Gastroesophageal sphincter (tissue), 4 donors: ENCODE measurements at regions not wholly inside any gene's neighbourhood (a gene's known extent, or its start where the extent isn't known, plus 50 kb on each side); places are given as distances from the start of the nearest gene placed in this dataset.

ENCODE experiments used
- ATAC-seq: fragments of 150-250 bp; one replicate; pipeline ENCODE4 v1.9.1; 2016; ENCODE audit warnings: mild to moderate bottlenecking, moderate library complexity
- H3K27ac ChIP-seq, 4 donors: fragments of 200-600 bp; sonication (generic) in 3 of 4; 1 replicate in 3 of 4; 2 replicates in 1 of 4; pipeline ENCODE4 v1.5.1; 2016 to 2019
- H3K27me3 ChIP-seq: fragments of 200-600 bp; sonication (generic); one replicate; pipeline ENCODE4 v1.5.1; 2019
- H3K36me3 ChIP-seq, 2 donors: fragments of 200-600 bp; sonication (generic); one replicate each; pipeline ENCODE4 v1.5.1; 2019; ENCODE audit warnings: control low read depth in 1 of 2
- H3K4me1 ChIP-seq, 3 donors: fragments of 200-600 bp; sonication (generic); 1 replicate in 2 of 3; 2 replicates in 1 of 3; pipeline ENCODE4 v1.5.1; 2016 to 2019; ENCODE audit warnings: control low read depth in 2 of 3
- H3K4me3 ChIP-seq, 2 donors: fragments of 200-600 bp; sonication (generic); one replicate each; pipeline ENCODE4 v1.5.1; 2019; ENCODE audit warnings: mild to moderate bottlenecking in 1 of 2, moderate library complexity in 1 of 2
- H3K9me3 ChIP-seq, 3 donors: fragments of 200-600 bp; sonication (generic); one replicate each; pipeline ENCODE4 v1.5.1; 2017 to 2019; ENCODE audit warnings: control low read depth in 2 of 3
- CTCF ChIP-seq, 4 experiments: fragments of 200-600 bp in 2 of 4; fragments of 450-650 bp in 2 of 4; sonication (generic) in 1 of 4; IDR thresholded peaks; one replicate each; pipeline ENCODE4 v1.5.1; 2017 to 2019; ENCODE audit warnings: antibody characterized with exemption in 4 of 4, mild to moderate bottlenecking in 2 of 4, moderate library complexity in 2 of 4
- EP300 ChIP-seq: sonication (generic); formaldehyde crosslinking; IDR thresholded peaks from one replicate; pipeline ENCODE4 v1.6.1; 2017; ENCODE audit warnings: antibody characterized with exemption, mild to moderate bottlenecking
- POLR2A ChIP-seq, 2 donors: fragments of 450-650 bp; IDR thresholded peaks; one replicate each; pipeline ENCODE4 v1.6.1; 2017; ENCODE audit warnings: antibody characterized with exemption in 2 of 2, mild to moderate bottlenecking in 2 of 2, moderate library complexity in 1 of 2
- POLR2AphosphoS5 ChIP-seq: sonication (generic); formaldehyde crosslinking; IDR thresholded peaks from one replicate; pipeline ENCODE4 v1.6.1; 2017; ENCODE audit warnings: antibody characterized with exemption
- WGBS, 2 donors: methylation state at CpG; one replicate each; pipeline ENCODE4 v1.1.5; 2018; ENCODE audit warnings: low coverage in 1 of 2; 5-methylcytosine and 5-hydroxymethylcytosine counted together

- H3K4me3 ChIP-seq, result no peak overlapping the region
- H3K36me3 ChIP-seq, result no peaks in the 10 kb centered on the region
- no peaks in the 10 kb centered on the region for H3K4me1 ChIP-seq
- H3K27me3 ChIP-seq, result no peaks in the 10 kb centered on the region
- no peaks in the 10 kb centered on the region for H3K9me3 ChIP-seq
- no peak for ATAC-seq
- no peak for TF ChIP-seq POLR2A (IDR thresholded peaks at IDR 0.05)
- no peak for TF ChIP-seq EP300
- TF ChIP-seq POLR2AphosphoS5, result no peak
- TF ChIP-seq CTCF (IDR thresholded peaks at IDR 0.05), result no peak
- no peak overlapping the region for H3K27ac ChIP-seq
- 77 to 82% methylated on average over 8 of the region's 8 CpGs for WGBS, 2 donors
Measured at GRCh38 chr1:217946511-217946910, 315.4 kb downstream of the SPATA17 start.

GRCh38 chr1:217948741-217949140 is 317.6 kb downstream of the SPATA17 start:
- Histone ChIP-seq H3K4me3 (no peak overlapping the region), H3K4me1 (no peaks in the 10 kb centered on the region), H3K27me3 (no peaks in the 10 kb centered on the region), H3K27ac (no peak overlapping the region), H3K36me3 (no peaks in the 10 kb centered on the region), H3K9me3 (no peaks in the 10 kb centered on the region)
- WGBS, 2 donors, result 43 to 47% methylated on average over 2 of the region's 2 CpGs
- TF ChIP-seq POLR2AphosphoS5 (no peak), CTCF (IDR thresholded peaks at IDR 0.05) (no peak), POLR2A (IDR thresholded peaks at IDR 0.05) (no peak), EP300 (no peak)
- no peak for ATAC-seq

- TF ChIP-seq POLR2A (IDR thresholded peaks at IDR 0.05) (no peak), POLR2AphosphoS5 (no peak), CTCF (IDR thresholded peaks at IDR 0.05) (no peak), EP300 (no peak)
- Histone ChIP-seq H3K27me3 (no peaks in the 10 kb centered on the region), H3K9me3 (peaks cover 0 to 11% (median 0%) of the 10 kb centered on the region in 3 donors), H3K4me3 (no peak overlapping the region), H3K4me1 (no peaks in the 10 kb centered on the region), H3K27ac (no peak overlapping the region), H3K36me3 (no peaks in the 10 kb centered on the region)
- ATAC-seq, result no peak
- WGBS, 2 donors, result 25 to 32% methylated on average over 2 of the region's 2 CpGs
Measured at GRCh38 chr1:217953330-217953729, 322.2 kb downstream of the SPATA17 start.

GRCh38 chr1:217953922-217954321 is 322.8 kb downstream of the SPATA17 start:
- H3K9me3 ChIP-seq, result peaks cover 0 to 15% (median 0%) of the 10 kb centered on the region in 3 donors
- no peaks in the 10 kb centered on the region for H3K27me3 ChIP-seq
- no peaks in the 10 kb centered on the region for H3K4me1 ChIP-seq
- H3K36me3 ChIP-seq, result no peaks in the 10 kb centered on the region
- TF ChIP-seq POLR2AphosphoS5 (no peak), CTCF (IDR thresholded peaks at IDR 0.05) (no peak)
- H3K4me3 ChIP-seq, result no peak overlapping the region
- no peak overlapping the region for H3K27ac ChIP-seq
- ATAC-seq, result no peak
- WGBS, 2 donors, result 58 to 82% methylated on average over 2 of the region's 2 CpGs

GRCh38 chr1:217955723-217956122 is 324.6 kb downstream of the SPATA17 start:
- H3K27me3 ChIP-seq, result no peaks in the 10 kb centered on the region
- peaks cover 0 to 15% (median 0%) of the 10 kb centered on the region in 3 donors for H3K9me3 ChIP-seq
- no peak overlapping the region for H3K27ac ChIP-seq
- H3K4me1 ChIP-seq, result no peaks in the 10 kb centered on the region
- H3K4me3 ChIP-seq, result no peak overlapping the region
- no peak for ATAC-seq
- TF ChIP-seq CTCF (IDR thresholded peaks at IDR 0.05), result no peak
- no peak for TF ChIP-seq EP300
- TF ChIP-seq POLR2A (IDR thresholded peaks at IDR 0.05), result no peak
- TF ChIP-seq POLR2AphosphoS5, result no peak
- no peaks in the 10 kb centered on the region for H3K36me3 ChIP-seq
